GM21381 (cell line): ENCODE measurements at regions not wholly inside any gene's neighbourhood (a gene's known extent, or its start where the extent isn't known, plus 50 kb on each side); places are given as distances from the start of the nearest gene placed in this dataset.

Source experiments
- ATAC-seq: cut with Tn5 transposase; IDR thresholded peaks from one replicate; pipeline ENCODE4 v1.9.1; 2021; ENCODE audit warnings: mild to moderate bottlenecking, moderate library complexity; ENCODE audit not compliant: unreplicated experiment

DNA sequence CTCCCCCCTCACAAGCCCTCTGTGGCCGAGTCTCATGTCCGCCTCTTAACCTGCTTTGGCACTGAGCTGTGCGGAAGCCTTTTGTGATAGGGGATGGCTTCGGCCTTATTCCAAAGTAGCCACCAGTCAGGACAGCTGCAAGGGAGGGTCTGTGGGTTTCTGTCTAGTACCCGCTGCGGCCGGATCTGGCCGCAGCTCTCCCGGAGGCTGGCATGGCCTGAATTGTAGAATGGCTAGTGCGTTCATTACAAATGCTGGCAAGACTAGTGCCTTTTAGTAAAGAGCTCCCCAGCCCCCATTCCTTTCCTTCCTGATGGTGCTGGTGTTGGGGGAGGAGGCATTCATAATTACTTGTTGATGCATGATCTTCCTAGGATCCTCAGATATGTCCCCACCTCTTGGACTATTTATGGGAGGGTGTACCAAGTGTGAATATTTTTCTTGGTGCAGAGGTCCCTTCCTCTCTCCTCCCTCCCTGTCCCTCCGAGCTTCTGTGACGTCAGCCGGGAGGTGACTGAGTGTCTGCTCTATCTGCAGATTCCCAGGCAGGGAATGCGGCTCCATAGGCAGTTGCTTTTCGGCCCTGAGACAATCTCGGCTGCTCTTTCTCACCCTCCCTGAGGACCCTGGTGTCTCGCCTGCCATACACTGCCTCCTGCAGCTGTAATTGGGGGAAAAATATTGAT is 108.7 kb upstream of the E2F8 start:
- ATAC-seq, result no peak

DNA sequence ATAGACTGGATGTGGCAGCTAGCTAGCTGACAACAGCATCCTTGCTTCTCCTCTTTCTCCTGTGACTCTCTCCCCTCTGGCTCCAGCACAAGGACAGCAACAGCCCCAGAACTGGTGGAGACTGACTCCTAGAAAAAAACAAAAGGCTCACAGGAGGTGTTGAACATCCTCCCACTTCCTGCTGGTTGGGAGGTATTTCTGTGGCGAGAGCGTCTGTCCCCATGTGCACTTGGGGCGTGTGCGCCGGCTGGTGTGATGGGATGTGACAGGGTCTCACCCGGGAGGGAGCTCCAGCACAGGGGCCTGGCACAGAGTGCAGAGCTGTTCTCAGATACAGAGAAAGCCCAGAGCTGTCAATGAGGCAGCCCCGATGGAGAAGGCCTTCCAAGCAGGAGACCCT is 107.2 kb upstream of the E2F8 start:
- ATAC-seq, result no peak

DNA sequence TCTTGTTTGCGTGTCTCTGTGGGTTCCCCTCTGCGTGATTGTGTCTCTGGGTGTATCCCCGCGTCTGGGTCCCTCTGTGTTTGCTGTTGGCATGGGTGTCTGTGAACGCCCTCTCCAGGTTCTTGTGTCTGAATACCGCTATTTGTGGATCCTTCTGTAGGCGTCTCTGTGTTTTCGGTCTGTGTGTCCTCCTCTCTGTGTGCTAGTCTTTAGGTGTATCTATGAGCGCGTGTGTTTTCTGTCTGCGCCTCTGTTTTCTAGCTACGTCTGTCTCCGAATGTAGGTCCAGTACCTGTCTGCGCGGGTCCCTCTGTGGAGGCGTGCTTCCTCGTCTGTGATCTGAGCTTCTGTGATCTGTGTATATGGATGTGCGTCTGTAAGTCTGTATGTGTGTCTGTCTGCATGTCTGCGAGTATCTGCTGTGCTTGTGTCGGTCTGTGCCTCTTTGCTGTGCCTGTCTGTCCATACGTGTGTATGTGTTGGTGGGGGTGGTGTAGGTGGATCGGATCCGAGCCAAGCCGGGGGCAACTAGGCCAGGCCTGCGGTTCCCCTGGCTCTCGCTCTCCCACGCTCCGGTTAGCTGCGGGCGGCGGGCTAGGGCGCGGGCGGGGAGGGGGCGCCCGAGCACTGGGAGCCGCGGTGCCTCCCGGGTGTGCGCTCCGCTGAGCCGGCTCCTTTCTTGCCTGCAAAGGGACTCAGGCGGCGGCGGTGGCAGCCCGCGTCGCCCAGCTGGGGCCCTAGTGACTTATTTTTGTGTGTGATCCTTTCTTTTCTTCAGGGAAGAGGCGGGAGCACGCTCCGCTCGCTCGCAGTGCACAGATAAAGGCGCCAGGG is 105.3 kb upstream of the E2F8 start:
- no peak for ATAC-seq

DNA sequence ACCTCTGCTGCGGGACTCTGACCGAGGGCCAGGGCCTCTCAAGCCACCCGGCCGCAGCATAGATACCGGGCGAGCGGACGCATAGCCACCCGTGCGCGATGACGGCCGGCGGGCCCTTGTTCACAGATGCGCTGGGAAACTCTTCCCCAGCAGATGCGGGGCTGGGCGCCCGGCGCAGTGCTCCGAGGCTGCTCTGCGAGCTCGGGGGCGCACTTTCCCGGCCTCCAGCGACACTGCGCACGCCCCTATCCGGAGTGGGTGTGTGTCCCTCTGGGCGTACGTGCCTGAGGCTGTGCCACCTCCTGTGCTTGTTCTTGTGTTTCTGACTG is 104.7 kb upstream of the E2F8 start:
- no peak for ATAC-seq

- no peak for ATAC-seq
These were observed 104.1 kb upstream of the E2F8 start for GRCh38 chr11:19344661-19345518.

- no peak for ATAC-seq
These were observed 101.3 kb upstream of the E2F8 start for GRCh38 chr11:19342036-19342435.

- no peak for ATAC-seq
These were observed 97.6 kb upstream of the E2F8 start for GRCh38 chr11:19338375-19338774.

GRCh38 chr11:19337779-19338178 is 97.0 kb upstream of the E2F8 start:
- ATAC-seq, result no peak

- no peak for ATAC-seq
These were observed 95.6 kb upstream of the E2F8 start for GRCh38 chr11:19336331-19336730.

DNA sequence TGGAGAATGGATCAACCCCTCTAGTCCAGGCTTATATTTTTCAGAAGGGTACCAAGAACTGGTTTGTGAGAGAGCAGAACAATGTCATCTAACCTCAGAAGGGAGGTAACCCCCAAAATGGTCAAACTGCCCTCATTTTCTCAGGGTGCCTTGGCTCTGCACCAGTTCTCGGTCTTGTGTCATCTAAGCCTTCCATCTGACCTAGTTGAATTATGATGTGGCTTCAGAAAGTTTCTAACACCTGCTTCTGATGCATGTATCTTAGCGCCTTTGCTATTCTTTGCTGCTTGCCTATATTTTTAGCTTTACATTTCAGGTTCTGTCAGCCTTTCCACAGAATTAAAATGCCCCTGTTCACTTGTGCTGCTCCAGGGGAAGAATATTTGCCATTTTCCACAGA is 91.7 kb upstream of the E2F8 start:
- peak; percentile 70 for ATAC-seq

GRCh38 chr11:19330416-19330815 is 89.7 kb upstream of the E2F8 start:
- no peak for ATAC-seq

- ATAC-seq, result no peak
These were observed 89.2 kb upstream of the E2F8 start for GRCh38 chr11:19329970-19330369.

GRCh38 chr11:19328586-19329311 is 88.0 kb upstream of the E2F8 start:
- ATAC-seq, result no peak

DNA sequence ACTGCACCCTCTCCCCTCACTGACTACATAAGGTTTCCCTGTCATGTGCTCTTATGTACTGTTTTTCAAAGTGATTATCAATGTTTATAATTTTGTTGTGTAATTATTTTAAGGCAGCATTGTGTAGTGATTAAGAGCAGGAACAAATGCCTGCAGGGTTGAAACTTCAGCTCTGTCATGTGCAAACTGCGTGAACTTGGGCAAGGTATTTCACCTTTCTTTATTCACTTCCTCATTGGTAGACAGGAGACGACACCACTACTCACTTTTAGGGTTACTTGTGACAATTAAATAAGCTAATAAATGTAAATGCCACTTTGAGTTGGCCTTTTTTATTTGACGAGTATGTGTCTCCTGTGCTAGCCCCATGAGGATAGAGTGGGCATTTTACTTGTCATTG is 86.5 kb upstream of the E2F8 start:
- no peak for ATAC-seq

- ATAC-seq, result no peak
These were observed 85.8 kb upstream of the E2F8 start for GRCh38 chr11:19326499-19326898.

DNA sequence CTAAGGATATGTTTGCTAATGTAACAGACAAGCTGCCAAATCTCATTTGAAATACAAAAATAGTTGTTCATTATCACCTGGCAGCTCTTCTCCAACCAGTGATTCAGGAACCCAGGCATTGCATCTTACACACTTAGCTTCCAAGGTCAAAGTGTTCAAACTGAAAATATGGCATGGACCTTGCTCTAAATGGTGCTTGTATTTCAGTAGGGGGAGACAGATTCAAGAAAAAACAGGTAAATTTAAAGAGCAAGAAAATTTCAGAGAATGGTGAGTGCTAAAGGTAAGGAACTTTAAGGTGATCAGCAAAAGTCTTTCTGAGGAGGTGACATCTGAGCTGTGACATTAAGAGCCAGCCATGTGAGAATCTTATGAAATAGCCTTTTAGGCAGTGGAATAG is 82.8 kb upstream of the E2F8 start:
- ATAC-seq, result no peak

GRCh38 chr11:19321351-19321750 is 80.6 kb upstream of the E2F8 start:
- no peak for ATAC-seq

DNA sequence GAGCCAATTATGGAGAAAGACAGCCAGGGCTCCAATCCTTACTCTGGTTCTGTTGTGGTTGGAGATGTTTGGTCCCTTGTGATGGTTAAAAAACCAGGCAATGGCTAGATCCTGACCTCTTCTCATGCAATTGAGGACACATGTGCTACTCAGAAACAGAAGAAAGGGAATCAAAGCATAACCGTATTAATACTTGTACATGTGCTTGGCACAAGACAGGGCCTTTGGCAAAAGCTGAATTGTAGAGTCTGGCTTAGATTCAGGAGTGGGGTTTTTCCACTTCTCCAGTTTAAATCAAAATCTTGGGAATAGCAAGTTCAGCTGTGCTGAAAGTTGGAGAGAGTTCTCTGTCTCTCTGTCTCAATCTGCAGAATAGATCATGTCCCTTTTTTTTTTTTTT is 80.1 kb upstream of the E2F8 start:
- no peak for ATAC-seq

DNA sequence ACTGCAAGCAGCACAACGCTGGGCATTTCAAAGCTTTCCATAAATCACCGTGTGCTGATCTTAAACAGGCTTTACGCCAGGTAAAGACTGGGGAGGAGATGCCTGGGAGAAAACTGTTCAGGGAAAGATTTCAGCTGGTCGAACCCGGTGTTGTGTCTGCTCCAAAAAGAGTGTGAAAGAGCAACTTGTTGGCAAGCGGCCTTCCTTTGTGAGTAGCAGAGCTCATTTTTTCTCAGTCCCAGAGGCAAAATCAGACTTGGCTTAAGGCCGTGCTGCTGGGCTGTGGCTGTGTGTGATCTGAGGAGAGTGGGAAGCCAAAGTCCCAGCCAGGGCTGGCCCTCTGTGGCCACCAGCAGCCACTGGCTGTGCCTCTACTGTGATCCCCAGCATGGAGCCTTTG is 75.7 kb upstream of the E2F8 start:
- ATAC-seq, result no peak

- ATAC-seq, result no peak
These were observed 74.8 kb upstream of the E2F8 start for GRCh38 chr11:19315511-19315910.

DNA sequence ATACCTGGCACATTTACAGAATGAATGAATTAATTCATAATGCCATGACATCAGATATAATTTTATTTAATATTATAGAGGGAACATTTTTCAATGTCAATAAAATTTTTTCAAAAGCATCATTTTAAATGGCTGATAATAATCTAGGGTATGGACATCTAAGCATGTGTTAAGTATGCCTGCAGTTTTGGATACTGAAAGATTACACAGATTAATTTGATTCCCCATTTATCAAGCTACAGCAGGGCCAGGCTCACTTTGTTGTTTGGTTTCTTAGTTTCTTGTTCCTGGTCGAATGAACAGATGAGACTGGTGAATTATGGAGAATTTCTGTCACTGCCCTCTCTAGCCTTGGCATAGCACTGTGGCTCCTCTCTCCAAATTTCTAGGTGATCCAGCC is 72.4 kb upstream of the E2F8 start:
- ATAC-seq, result no peak
